SK-N-SH treated with all-trans-retinoic acid at 6 μM for 48 hours (cell line): ENCODE measurements at regions not wholly inside any gene's neighbourhood (a gene's known extent, or its start where the extent isn't known, plus 50 kb on each side); places are given as distances from the start of the nearest gene placed in this dataset.

Source experiments
- ARNTL ChIP-seq: fragments of 450-650 bp; formaldehyde crosslinking; IDR thresholded peaks from 2 replicates; pipeline ENCODE4 v1.5.0; 2020; ENCODE audit warnings: low read depth, mild to moderate bottlenecking, moderate library complexity, borderline replicate concordance
- CSDC2 ChIP-seq: fragments of 250-450 bp; sonication (Bioruptor Pico); IDR thresholded peaks from 2 replicates; pipeline ENCODE4 v1.5.0; 2020; ENCODE audit warnings: mild to moderate bottlenecking, moderate library complexity
- GLIS3 ChIP-seq: fragments of 250-450 bp; sonication (Bioruptor Pico); IDR thresholded peaks from 2 replicates; pipeline ENCODE4 v1.5.0; 2020; ENCODE audit warnings: mild to moderate bottlenecking, moderate library complexity
- SNAI2 ChIP-seq: fragments of 250-450 bp; sonication (Bioruptor Pico); IDR thresholded peaks from 2 replicates; pipeline ENCODE4 v1.5.0; 2020; ENCODE audit warnings: mild to moderate bottlenecking, moderate library complexity
- TCF4 ChIP-seq: fragments of 250-450 bp; sonication (Bioruptor Pico); IDR thresholded peaks from 2 replicates; pipeline ENCODE4 v1.8.0; 2021; ENCODE audit warnings: mild to moderate bottlenecking, moderate library complexity, borderline replicate concordance
- ZFP3 ChIP-seq: fragments of 250-450 bp; sonication (Bioruptor Pico); IDR thresholded peaks from 2 replicates; pipeline ENCODE4 v1.5.0; 2020; ENCODE audit warnings: mild to moderate bottlenecking, moderate library complexity
- ZFP30 ChIP-seq: fragments of 450-650 bp; formaldehyde crosslinking; IDR thresholded peaks from 2 replicates; pipeline ENCODE4 v1.5.0; 2022; ENCODE audit warnings: mild to moderate bottlenecking, moderate library complexity
- ZNF565 ChIP-seq: fragments of 450-650 bp; formaldehyde crosslinking; conservative IDR thresholded peaks from 2 replicates; pipeline ENCODE4 v1.5.0; 2020; ENCODE audit warnings: low read depth, mild to moderate bottlenecking, moderate library complexity
- ZNF70 ChIP-seq: fragments of 450-650 bp; formaldehyde crosslinking; IDR thresholded peaks from 2 replicates; pipeline ENCODE4 v1.5.0; 2020; ENCODE audit warnings: mild to moderate bottlenecking, moderate library complexity
- TF ChIP-seq, protein P1 (sequence below): fragments of 250-450 bp; sonication (Bioruptor Pico); IDR thresholded peaks from 2 replicates; pipeline ENCODE4 v1.5.1; 2020; ENCODE audit warnings: low read depth, mild to moderate bottlenecking, moderate library complexity
- TF ChIP-seq, protein P2 (sequence below): fragments of 250-450 bp; sonication (Bioruptor Pico); IDR thresholded peaks from 2 replicates; pipeline ENCODE4 v1.5.0; 2020; ENCODE audit warnings: mild to moderate bottlenecking, moderate library complexity
- TF ChIP-seq, protein P3 (sequence below): fragments of 250-450 bp; sonication (Bioruptor Pico); IDR thresholded peaks from 2 replicates; pipeline ENCODE4 v1.8.0; 2020; ENCODE audit warnings: mild to moderate bottlenecking, moderate library complexity, borderline replicate concordance

DNA sequence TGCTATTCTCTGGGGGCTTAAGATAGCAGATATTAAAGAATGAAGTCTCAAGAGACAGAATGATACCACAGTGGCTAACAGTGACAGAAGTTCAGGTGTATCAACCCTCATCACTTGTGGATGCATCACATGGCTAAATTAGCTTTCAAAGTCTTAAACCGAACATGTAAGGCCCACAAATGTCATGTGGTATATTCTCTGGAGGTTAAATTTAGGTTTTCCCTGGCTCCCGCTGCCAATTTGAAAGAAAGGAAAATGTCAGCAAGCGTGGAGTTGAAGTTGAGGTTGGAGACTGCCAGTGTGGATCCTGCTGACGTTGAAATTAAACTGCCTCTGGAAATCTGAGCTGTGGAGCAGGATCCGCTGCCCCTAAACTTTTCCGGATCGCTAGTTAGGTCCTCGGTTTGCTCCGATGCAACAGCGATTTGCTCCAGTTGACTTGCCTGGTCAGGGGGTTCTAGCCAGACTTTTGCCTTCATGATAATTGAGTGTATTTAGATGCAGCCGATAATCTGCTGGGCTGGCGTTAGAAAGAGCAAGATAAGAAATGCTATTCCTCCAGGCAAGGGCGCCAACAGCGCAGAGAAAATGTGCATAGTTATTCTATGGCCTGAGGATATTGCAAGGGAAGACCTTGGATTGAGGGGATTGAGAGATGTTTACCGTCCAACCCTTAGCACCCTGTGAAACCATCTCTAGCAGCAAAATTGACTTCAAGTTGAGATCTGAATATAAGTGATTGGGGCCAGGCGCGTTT lies 443.9 kb downstream of the TMEM114 start:
- TF ChIP-seq, protein P1, sequence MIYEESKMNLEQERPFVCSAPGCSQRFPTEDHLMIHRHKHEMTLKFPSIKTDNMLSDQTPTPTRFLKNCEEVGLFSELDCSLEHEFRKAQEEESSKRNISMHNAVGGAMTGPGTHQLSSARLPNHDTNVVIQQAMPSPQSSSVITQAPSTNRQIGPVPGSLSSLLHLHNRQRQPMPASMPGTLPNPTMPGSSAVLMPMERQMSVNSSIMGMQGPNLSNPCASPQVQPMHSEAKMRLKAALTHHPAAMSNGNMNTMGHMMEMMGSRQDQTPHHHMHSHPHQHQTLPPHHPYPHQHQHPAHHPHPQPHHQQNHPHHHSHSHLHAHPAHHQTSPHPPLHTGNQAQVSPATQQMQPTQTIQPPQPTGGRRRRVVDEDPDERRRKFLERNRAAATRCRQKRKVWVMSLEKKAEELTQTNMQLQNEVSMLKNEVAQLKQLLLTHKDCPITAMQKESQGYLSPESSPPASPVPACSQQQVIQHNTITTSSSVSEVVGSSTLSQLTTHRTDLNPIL (CRISPR knock-in tag), result no peak
- TF ChIP-seq ZFP30 (no peak), ZNF70 (CRISPR knock-in tag) (no peak), ZFP3 (CRISPR knock-in tag) (no peak), GLIS3 (no peak), SNAI2 (CRISPR knock-in tag) (no peak), ZNF565 (CRISPR knock-in tag) (no peak), CSDC2 (no peak), TCF4 (no peak), ARNTL (CRISPR knock-in tag) (no peak)
- TF ChIP-seq, protein P2, sequence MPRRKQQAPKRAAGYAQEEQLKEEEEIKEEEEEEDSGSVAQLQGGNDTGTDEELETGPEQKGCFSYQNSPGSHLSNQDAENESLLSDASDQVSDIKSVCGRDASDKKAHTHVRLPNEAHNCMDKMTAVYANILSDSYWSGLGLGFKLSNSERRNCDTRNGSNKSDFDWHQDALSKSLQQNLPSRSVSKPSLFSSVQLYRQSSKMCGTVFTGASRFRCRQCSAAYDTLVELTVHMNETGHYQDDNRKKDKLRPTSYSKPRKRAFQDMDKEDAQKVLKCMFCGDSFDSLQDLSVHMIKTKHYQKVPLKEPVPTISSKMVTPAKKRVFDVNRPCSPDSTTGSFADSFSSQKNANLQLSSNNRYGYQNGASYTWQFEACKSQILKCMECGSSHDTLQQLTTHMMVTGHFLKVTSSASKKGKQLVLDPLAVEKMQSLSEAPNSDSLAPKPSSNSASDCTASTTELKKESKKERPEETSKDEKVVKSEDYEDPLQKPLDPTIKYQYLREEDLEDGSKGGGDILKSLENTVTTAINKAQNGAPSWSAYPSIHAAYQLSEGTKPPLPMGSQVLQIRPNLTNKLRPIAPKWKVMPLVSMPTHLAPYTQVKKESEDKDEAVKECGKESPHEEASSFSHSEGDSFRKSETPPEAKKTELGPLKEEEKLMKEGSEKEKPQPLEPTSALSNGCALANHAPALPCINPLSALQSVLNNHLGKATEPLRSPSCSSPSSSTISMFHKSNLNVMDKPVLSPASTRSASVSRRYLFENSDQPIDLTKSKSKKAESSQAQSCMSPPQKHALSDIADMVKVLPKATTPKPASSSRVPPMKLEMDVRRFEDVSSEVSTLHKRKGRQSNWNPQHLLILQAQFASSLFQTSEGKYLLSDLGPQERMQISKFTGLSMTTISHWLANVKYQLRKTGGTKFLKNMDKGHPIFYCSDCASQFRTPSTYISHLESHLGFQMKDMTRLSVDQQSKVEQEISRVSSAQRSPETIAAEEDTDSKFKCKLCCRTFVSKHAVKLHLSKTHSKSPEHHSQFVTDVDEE (CRISPR knock-in tag), result no peak
- TF ChIP-seq, protein P3, sequence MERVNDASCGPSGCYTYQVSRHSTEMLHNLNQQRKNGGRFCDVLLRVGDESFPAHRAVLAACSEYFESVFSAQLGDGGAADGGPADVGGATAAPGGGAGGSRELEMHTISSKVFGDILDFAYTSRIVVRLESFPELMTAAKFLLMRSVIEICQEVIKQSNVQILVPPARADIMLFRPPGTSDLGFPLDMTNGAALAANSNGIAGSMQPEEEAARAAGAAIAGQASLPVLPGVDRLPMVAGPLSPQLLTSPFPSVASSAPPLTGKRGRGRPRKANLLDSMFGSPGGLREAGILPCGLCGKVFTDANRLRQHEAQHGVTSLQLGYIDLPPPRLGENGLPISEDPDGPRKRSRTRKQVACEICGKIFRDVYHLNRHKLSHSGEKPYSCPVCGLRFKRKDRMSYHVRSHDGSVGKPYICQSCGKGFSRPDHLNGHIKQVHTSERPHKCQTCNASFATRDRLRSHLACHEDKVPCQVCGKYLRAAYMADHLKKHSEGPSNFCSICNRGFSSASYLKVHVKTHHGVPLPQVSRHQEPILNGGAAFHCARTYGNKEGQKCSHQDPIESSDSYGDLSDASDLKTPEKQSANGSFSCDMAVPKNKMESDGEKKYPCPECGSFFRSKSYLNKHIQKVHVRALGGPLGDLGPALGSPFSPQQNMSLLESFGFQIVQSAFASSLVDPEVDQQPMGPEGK, result no peak
